Muscle of back (tissue), 3 donors: ENCODE measurements at regions not wholly inside any gene's neighbourhood (a gene's known extent, or its start where the extent isn't known, plus 50 kb on each side); places are given as distances from the start of the nearest gene placed in this dataset.

Source experiments
- DNase-seq, 3 donors: peaks; one replicate each; pipeline versions ENCODE4 v3.0.0 to v3.0.0-alpha.2; 2013

GRCh38 chr18:75915941-75916623 lies 488.6 kb upstream of the SMIM21 start:
- DNase-seq = peak; percentile 20 to 88 (median 72)

GRCh38 chr18:75912829-75913228 lies 485.3 kb upstream of the SMIM21 start:
- DNase-seq = no peak

DNA sequence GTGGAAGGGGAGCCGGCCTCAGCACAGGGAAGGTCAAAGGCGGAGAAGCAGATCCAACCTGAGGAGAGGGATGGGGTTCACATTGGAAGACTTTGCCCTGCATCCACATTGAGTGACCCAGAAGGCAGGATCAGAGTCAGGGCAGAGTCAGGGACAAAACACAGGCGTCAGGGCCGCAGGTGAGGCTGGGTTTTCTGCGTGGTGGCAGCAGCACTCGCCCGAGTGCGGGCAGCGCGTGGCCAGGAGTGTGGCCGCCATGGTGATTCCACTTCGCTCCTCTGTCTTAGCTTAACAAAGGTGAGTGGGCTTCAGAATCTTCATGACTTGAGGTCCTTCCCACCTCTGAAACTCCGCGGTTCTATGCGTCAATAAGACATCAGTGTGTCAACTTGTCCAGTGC lies 476.9 kb upstream of the SMIM21 start:
- DNase-seq = no peak

GRCh38 chr18:75898651-75899050 lies 471.1 kb upstream of the SMIM21 start:
- DNase-seq = peak in 2 of 3 donors; percentile 33 to 75

DNA sequence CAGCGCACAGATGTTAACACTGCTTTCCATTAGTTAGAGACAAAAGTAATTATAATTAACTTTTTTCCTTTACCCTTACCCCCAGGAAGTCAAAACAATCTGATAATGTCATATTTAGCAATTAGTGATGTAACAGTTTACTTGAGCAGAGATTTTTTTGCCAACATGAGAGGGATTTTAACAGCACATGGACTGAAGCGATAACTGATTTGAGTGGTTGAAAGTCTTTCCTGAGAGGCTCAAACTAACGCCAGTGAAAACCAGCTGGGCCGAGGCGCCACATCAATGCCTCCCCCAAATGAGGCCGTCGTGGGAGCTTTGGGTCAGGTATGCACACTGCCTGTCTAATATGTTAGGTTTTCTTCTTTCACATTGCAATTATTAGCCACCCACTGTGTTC lies 469.9 kb upstream of the SMIM21 start:
- DNase-seq = no peak

- no peak for DNase-seq
These were observed 469.4 kb upstream of the SMIM21 start for GRCh38 chr18:75896865-75897264.

DNA sequence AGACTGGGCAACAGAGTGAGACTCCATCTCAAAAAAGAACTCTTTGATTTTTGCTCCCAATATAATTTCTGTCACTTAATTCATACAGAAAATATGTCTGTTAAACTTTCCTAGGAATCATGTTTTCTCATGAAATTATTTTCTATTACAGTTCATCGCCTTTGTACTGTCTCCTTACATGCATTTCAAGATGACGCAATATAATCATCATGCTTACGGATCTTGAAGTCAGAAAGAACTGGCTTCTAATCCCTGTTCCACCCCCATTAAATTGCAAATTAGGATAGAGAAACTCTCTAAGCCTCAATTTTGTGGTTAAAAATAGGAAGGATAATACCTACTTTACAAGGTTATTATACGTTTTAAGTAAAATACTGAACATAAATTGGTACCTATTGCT lies 467.6 kb upstream of the SMIM21 start:
- DNase-seq = no peak

GRCh38 chr18:75884728-75885127 lies 457.2 kb upstream of the SMIM21 start:
- DNase-seq = no peak

- DNase-seq = peak in 2 of 3 donors; percentile 29 to 54
These were observed 453.5 kb upstream of the SMIM21 start for GRCh38 chr18:75880925-75881504.

GRCh38 chr18:75880266-75880665 lies 452.8 kb upstream of the SMIM21 start:
- no peak for DNase-seq

- DNase-seq = no peak
These were observed 451.7 kb upstream of the SMIM21 start for GRCh38 chr18:75879196-75879595.

- no peak for DNase-seq
These were observed 448.1 kb upstream of the SMIM21 start for GRCh38 chr18:75875559-75875958.

DNA sequence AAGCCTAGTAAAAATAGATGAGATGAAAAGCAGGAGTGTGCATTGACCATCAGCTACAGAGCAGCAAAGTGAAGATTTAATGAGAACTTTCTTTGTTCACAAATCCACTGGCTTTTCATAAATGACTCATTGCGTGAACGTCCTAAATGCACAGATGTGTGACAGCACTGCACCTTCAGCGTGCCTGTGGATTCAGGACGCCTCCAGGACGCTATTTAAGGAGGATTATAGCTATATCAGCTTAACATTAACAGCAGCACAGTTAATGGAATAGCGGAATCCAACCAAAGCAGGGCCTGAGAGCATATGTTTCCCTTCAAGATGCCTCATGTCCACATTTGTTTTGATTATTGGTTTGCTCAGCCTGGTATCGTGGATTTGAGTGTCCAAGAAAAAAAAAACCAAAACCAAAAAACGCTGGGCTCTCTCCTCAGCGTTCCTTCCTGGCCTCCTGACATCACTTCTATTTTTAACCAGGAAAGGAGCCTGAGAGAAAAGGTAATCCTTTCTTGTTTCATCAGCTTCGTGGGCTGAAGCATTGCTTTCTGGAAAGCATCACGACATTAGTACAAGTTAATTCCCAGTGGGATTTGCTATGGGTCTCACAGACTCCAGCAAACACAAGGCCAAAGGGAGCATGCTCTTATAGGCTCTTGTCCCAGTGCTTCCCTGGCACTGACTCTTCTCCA lies 447.0 kb upstream of the SMIM21 start:
- no peak for DNase-seq

DNA sequence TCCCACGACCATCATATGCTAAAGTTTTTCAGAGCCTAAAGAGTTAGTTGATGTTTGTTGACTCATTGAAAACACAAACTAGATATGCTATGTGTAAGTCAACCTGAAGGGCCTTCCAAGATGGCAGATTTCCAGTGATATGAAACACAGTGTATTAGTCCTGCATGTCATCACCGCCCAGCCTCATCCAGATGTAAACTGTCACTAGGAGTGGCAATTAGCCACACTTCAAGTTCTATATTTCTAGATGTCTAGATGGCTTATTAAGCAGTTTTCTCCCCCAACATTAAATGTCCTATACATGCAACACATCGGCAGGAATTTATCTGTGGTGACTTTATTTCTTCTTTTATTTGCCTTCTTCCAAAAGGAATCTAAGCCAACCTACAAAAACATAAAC lies 444.1 kb upstream of the SMIM21 start:
- no peak for DNase-seq

GRCh38 chr18:75869162-75869561 lies 441.7 kb upstream of the SMIM21 start:
- DNase-seq = peak in 1 of 3 donors; percentile 40

DNA sequence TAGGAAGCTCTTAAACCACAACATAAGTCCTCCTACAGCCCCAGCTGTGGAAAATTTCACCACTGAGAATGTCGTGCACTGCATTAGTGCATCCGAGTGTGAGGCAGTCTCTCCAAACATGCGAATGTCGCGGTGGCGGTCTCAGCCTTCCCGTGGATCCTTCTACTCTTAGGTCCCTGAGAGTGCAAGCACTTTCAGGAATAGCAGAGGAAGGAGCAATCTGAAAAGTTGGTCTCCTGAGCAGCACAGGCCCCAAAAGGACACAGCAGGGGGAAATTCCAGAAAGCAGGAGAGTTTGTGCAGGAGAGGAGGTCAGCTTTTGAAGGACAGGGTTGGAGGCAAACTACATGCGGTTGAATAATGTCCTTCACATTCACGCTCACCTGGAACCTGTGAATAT lies 440.5 kb upstream of the SMIM21 start:
- DNase-seq = no peak

GRCh38 chr18:75865639-75866038 lies 438.1 kb upstream of the SMIM21 start:
- DNase-seq = no peak

GRCh38 chr18:75864816-75865215 lies 437.3 kb upstream of the SMIM21 start:
- DNase-seq = no peak

DNA sequence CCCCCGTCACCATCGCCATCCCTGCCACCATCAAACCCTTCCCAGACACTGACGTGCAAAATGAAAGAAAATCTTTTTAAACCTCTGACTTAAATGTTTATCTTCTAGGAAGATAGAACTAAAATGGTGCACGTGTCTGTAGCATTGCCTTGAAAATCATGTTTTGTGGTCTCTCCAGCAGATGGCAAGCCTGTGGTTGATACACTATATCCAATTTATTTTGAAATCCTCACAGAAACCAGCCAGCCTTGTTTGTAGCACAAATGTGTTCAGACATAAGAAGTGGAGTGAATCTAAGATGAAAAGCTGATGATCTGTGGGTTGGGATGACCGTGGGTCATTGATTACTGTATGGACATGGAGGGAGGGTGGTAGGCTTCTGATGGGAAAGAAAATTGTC lies 436.2 kb upstream of the SMIM21 start:
- DNase-seq = no peak

DNA sequence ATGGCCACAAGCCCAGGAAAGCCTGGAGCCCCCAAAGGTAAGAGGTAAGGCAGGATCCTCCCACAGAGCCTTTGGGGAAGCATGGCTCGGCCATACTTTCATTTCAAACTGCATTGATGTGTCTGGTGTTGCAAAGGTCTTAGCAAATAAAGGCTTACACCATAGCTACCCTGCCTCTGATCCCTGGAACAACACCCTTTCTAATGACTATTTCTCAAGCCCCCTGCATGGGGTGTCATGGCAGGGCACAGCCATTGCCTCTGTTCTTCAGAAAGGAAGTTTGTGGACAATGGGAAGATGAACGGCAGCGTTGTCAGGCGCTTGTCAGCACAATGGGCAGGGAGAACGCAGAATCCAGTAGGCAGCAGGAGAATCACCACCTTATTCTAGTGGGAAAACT lies 435.0 kb upstream of the SMIM21 start:
- DNase-seq = no peak

DNA sequence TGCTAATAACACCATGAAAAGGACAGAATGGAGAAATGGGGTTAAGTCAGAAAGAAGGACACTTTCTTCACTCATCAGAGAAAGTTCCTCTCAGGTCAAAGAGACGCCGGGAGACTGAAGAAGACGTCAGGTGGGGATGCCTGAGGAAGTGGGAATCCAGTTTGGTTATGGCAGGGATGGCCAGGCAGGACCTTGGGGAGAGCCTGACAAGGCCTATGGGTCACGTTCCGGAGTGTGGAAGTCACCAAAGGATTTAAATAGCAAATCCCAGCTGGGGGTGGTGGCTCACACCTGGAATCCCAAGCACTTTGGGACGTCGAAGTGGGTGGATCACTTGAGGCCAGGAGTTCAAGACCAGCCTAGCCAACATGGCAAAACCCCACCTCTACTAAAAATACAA lies 432.7 kb upstream of the SMIM21 start:
- no peak for DNase-seq

DNA sequence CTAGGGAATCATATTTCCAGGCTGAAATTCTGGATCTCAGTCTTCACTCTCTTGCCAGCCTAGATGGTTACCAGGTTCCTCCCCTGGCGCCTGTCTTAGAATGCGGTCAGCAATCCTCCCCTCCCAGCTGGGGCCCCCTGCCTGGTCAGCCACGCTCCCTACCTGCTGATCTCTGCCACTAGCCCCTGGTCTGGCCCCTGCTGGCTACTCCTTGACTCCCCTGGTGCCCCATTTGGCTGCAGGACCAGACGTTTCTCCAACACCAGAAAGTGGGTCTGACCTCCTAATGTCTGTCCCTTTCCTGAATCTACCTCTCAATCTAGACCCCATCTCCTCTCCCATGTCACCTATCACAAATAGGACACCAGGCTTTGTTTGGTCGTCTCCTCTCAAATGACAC lies 432.0 kb upstream of the SMIM21 start:
- no peak for DNase-seq

DNA sequence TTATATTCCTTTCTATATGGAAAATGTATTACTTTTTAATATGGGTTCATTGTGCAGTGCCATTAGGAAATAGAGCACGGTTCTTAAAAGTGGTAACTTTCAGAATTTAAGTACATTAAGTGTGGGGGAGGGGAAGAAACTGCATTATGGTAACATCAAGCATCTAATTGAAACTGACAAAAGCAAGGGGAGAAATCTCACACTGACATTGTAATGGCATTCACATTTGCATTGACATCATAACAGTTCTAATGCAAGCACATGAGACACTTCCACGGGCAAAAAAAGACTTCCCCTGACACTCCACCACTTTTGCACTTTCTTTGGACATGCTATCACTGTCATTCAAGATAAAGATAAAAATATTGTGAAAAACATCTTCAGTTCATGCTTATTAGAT lies 431.3 kb upstream of the SMIM21 start:
- DNase-seq = no peak
